ENCODE measurements at regions not wholly inside any gene's neighbourhood (a gene's known extent, or its start where the extent isn't known, plus 50 kb on each side); places are given as distances from the start of the nearest gene placed in this dataset.

GRCh38 chr17:72208832-72209231, 88.0 kb downstream of the SOX9 start:
- DNase-seq (ENCODE audit: low spot score), result no peak

- DNase-seq (ENCODE audit: low spot score), result no peak
These were observed 91.2 kb downstream of the SOX9 start for GRCh38 chr17:72212041-72212440.

GRCh38 chr17:72215490-72215889, 94.7 kb downstream of the SOX9 start:
- DNase-seq (ENCODE audit: low spot score), result no peak

- DNase-seq (ENCODE audit: low spot score), result no peak
These were observed 95.1 kb downstream of the SOX9 start for GRCh38 chr17:72215928-72216327.

GRCh38 chr17:72219137-72219823, 98.5 kb downstream of the SOX9 start:
- DNase-seq (ENCODE audit: low spot score), result no peak

GRCh38 chr17:72219824-72220493, 99.1 kb downstream of the SOX9 start:
- DNase-seq (ENCODE audit: low spot score), result no peak

GRCh38 chr17:72222661-72223380, 102.0 kb downstream of the SOX9 start:
- DNase-seq (ENCODE audit: low spot score), result no peak

- no peak for DNase-seq (ENCODE audit: low spot score)
These were observed 103.1 kb downstream of the SOX9 start for GRCh38 chr17:72223866-72224291.

GRCh38 chr17:72226322-72226721, 105.5 kb downstream of the SOX9 start:
- no peak for DNase-seq (ENCODE audit: low spot score)

- no peak for DNase-seq (ENCODE audit: low spot score)
These were observed 113.2 kb downstream of the SOX9 start for GRCh38 chr17:72233986-72234385.

GRCh38 chr17:72234985-72235384, 114.2 kb downstream of the SOX9 start:
- DNase-seq (ENCODE audit: low spot score), result no peak

GRCh38 chr17:72236980-72237633, 116.3 kb downstream of the SOX9 start:
- no peak for DNase-seq (ENCODE audit: low spot score)

- DNase-seq (ENCODE audit: low spot score), result no peak
These were observed 117.4 kb downstream of the SOX9 start for GRCh38 chr17:72238157-72238673.

GRCh38 chr17:72239548-72239947, 118.7 kb downstream of the SOX9 start:
- DNase-seq (ENCODE audit: low spot score), result no peak

GRCh38 chr17:72240333-72240732, 119.5 kb downstream of the SOX9 start:
- DNase-seq (ENCODE audit: low spot score), result no peak

- DNase-seq (ENCODE audit: low spot score), result no peak
These were observed 123.7 kb downstream of the SOX9 start for GRCh38 chr17:72244494-72244893.

- DNase-seq (ENCODE audit: low spot score), result no peak
These were observed 124.1 kb downstream of the SOX9 start for GRCh38 chr17:72244956-72245355.

- no peak for DNase-seq (ENCODE audit: low spot score)
These were observed 128.6 kb downstream of the SOX9 start for GRCh38 chr17:72249441-72249840.

- DNase-seq (ENCODE audit: low spot score), result no peak
These were observed 129.4 kb downstream of the SOX9 start for GRCh38 chr17:72250206-72250605.

- no peak for DNase-seq (ENCODE audit: low spot score)
These were observed 132.8 kb downstream of the SOX9 start for GRCh38 chr17:72253597-72253996.

GRCh38 chr17:72254808-72255449, 134.1 kb downstream of the SOX9 start:
- DNase-seq (ENCODE audit: low spot score), result no peak

- no peak for DNase-seq (ENCODE audit: low spot score)
These were observed 134.7 kb downstream of the SOX9 start for GRCh38 chr17:72255481-72255880.
